HG02981 (cell line): ENCODE measurements at regions not wholly inside any gene's neighbourhood (a gene's known extent, or its start where the extent isn't known, plus 50 kb on each side); places are given as distances from the start of the nearest gene placed in this dataset.
"Not testable (repeated sequence)": the region's sequence is repeated elsewhere in the genome, so short reads cannot be mapped to it uniquely, and the experiment has no call there.

ENCODE experiments used
- ATAC-seq: cut with Tn5 transposase; IDR thresholded peaks from one replicate; pipeline ENCODE4 v1.9.1; 2021; ENCODE audit warnings: mild to moderate bottlenecking, moderate library complexity; ENCODE audit not compliant: unreplicated experiment

- ATAC-seq, result no peak
These were observed 90.6 kb upstream of the UBE2E2 start for GRCh38 chr3:23112491-23112890.

- ATAC-seq, result no peak
These were observed 89.5 kb upstream of the UBE2E2 start for GRCh38 chr3:23113455-23114171.

GRCh38 chr3:23114432-23114831 is 88.7 kb upstream of the UBE2E2 start:
- no peak for ATAC-seq

- ATAC-seq, result no peak
These were observed 87.8 kb upstream of the UBE2E2 start for GRCh38 chr3:23115171-23115877.

GRCh38 chr3:23116081-23116837 is 86.9 kb upstream of the UBE2E2 start:
- no peak for ATAC-seq

GRCh38 chr3:23117856-23118255 is 85.3 kb upstream of the UBE2E2 start:
- ATAC-seq, result no peak

- ATAC-seq, result no peak
These were observed 75.9 kb upstream of the UBE2E2 start for GRCh38 chr3:23127196-23127595.

- no peak for ATAC-seq
These were observed 74.5 kb upstream of the UBE2E2 start for GRCh38 chr3:23128655-23129054.

- ATAC-seq, result no peak
These were observed 74.0 kb upstream of the UBE2E2 start for GRCh38 chr3:23129117-23129516.

- no peak for ATAC-seq
These were observed 73.3 kb upstream of the UBE2E2 start for GRCh38 chr3:23129817-23130216.

- no peak for ATAC-seq
These were observed 72.7 kb upstream of the UBE2E2 start for GRCh38 chr3:23130406-23130805.

- no peak for ATAC-seq
These were observed 67.9 kb upstream of the UBE2E2 start for GRCh38 chr3:23135026-23135785.

- no peak for ATAC-seq
These were observed 67.1 kb upstream of the UBE2E2 start for GRCh38 chr3:23136054-23136453.

- not testable (repeated sequence) for ATAC-seq
These were observed 59.1 kb upstream of the UBE2E2 start for GRCh38 chr3:23144051-23144450.

- no peak for ATAC-seq
These were observed 57.0 kb upstream of the UBE2E2 start for GRCh38 chr3:23146163-23146562.

GRCh38 chr3:23152989-23153388 is 50.1 kb upstream of the UBE2E2 start:
- ATAC-seq, result no peak
